Liver (tissue), 3 donors: ENCODE measurements at regions not wholly inside any gene's neighbourhood (a gene's known extent, or its start where the extent isn't known, plus 50 kb on each side); places are given as distances from the start of the nearest gene placed in this dataset.
"Not testable (repeated sequence)": the region's sequence is repeated elsewhere in the genome, so short reads cannot be mapped to it uniquely, and the experiment has no call there.

Experiments
- CTCF ChIP-seq: fragments of 150-350 bp; IDR thresholded peaks from 2 replicates; pipeline ENCODE4 v1.5.1; 2017; ENCODE audit warnings: improper control_type of control experiment, low read depth, low read length; ENCODE audit not compliant: missing input control
- EGR1 ChIP-seq, 2 donors: IDR thresholded peaks; 2 replicates each; pipeline ENCODE4 v1.6.1; 2016 to 2018; ENCODE audit warnings: antibody characterized with exemption in 2 of 2, low read depth in 2 of 2
- HNF4A ChIP-seq, 2 donors: conservative IDR thresholded peaks; 2 replicates each; pipeline ENCODE4 v1.6.1; 2016; ENCODE audit warnings: antibody characterized with exemption in 2 of 2, mild to moderate bottlenecking in 2 of 2
- JUND ChIP-seq, 2 donors: IDR thresholded peaks; 2 replicates each; pipeline ENCODE4 v1.6.1; 2016; ENCODE audit warnings: antibody characterized with exemption in 2 of 2
- TAF1 ChIP-seq: conservative IDR thresholded peaks from 2 replicates; pipeline ENCODE4 v1.6.1; 2016; ENCODE audit warnings: antibody characterized with exemption, mild to moderate bottlenecking
- YY1 ChIP-seq: IDR thresholded peaks from 2 replicates; pipeline ENCODE4 v1.6.1; 2016; ENCODE audit warnings: antibody characterized with exemption, mild to moderate bottlenecking
- TF ChIP-seq, protein P1 (sequence below): IDR thresholded peaks from 2 replicates; pipeline ENCODE4 v1.6.1; 2016; ENCODE audit warnings: antibody characterized with exemption, mild to moderate bottlenecking
- TF ChIP-seq, protein P2 (sequence below): IDR thresholded peaks from 2 replicates; pipeline ENCODE4 v1.6.1; 2016; ENCODE audit warnings: antibody characterized with exemption
- TF ChIP-seq, protein P3 (sequence below): IDR thresholded peaks from 2 replicates; pipeline ENCODE4 v1.6.1; 2016; ENCODE audit warnings: antibody characterized with exemption
- donor health status: healthy.
- donor health status: healthy.

DNA sequence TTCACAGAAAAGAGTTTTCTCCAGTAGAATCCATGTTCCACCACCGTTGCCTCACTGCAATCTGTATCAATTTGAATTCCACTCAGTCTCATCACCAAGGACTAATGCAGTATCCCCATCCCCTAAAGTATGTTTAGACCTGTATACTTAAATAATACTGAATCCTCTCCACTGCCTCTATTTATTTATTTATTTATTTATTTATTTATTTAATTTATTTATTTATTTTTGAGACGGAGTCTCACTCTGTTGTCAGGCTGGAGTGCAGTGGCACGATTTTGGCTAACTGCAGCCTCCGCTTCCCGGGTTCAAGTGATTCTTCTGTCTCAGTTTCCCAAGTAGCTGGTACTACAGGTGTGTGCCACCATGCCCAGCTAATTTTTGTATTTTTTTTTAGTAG lies 260.7 kb upstream of the ST6GAL2 start:
- not testable (repeated sequence) for TF ChIP-seq YY1; TAF1; CTCF; JUND (IDR thresholded peaks at IDR 0.05); EGR1 (IDR thresholded peaks at IDR 0.05; ENCODE audit: low read depth in 2 of 2); HNF4A (conservative IDR thresholded peaks at IDR 0.05)
- TF ChIP-seq, protein P1, sequence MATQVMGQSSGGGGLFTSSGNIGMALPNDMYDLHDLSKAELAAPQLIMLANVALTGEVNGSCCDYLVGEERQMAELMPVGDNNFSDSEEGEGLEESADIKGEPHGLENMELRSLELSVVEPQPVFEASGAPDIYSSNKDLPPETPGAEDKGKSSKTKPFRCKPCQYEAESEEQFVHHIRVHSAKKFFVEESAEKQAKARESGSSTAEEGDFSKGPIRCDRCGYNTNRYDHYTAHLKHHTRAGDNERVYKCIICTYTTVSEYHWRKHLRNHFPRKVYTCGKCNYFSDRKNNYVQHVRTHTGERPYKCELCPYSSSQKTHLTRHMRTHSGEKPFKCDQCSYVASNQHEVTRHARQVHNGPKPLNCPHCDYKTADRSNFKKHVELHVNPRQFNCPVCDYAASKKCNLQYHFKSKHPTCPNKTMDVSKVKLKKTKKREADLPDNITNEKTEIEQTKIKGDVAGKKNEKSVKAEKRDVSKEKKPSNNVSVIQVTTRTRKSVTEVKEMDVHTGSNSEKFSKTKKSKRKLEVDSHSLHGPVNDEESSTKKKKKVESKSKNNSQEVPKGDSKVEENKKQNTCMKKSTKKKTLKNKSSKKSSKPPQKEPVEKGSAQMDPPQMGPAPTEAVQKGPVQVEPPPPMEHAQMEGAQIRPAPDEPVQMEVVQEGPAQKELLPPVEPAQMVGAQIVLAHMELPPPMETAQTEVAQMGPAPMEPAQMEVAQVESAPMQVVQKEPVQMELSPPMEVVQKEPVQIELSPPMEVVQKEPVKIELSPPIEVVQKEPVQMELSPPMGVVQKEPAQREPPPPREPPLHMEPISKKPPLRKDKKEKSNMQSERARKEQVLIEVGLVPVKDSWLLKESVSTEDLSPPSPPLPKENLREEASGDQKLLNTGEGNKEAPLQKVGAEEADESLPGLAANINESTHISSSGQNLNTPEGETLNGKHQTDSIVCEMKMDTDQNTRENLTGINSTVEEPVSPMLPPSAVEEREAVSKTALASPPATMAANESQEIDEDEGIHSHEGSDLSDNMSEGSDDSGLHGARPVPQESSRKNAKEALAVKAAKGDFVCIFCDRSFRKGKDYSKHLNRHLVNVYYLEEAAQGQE = not testable (repeated sequence)
- TF ChIP-seq, protein P2, sequence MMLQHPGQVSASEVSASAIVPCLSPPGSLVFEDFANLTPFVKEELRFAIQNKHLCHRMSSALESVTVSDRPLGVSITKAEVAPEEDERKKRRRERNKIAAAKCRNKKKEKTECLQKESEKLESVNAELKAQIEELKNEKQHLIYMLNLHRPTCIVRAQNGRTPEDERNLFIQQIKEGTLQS = not testable (repeated sequence)
- TF ChIP-seq, protein P3, sequence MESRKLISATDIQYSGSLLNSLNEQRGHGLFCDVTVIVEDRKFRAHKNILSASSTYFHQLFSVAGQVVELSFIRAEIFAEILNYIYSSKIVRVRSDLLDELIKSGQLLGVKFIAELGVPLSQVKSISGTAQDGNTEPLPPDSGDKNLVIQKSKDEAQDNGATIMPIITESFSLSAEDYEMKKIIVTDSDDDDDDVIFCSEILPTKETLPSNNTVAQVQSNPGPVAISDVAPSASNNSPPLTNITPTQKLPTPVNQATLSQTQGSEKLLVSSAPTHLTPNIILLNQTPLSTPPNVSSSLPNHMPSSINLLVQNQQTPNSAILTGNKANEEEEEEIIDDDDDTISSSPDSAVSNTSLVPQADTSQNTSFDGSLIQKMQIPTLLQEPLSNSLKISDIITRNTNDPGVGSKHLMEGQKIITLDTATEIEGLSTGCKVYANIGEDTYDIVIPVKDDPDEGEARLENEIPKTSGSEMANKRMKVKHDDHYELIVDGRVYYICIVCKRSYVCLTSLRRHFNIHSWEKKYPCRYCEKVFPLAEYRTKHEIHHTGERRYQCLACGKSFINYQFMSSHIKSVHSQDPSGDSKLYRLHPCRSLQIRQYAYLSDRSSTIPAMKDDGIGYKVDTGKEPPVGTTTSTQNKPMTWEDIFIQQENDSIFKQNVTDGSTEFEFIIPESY = not testable (repeated sequence)
